Jurkat, Clone E6-1 (cell line): ENCODE measurements at regions not wholly inside any gene's neighbourhood (a gene's known extent, or its start where the extent isn't known, plus 50 kb on each side); places are given as distances from the start of the nearest gene placed in this dataset.
"Not testable (repeated sequence)": the region's sequence is repeated elsewhere in the genome, so short reads cannot be mapped to it uniquely, and the experiment has no call there.

Source experiments
- DNase-seq: peaks from one replicate; pipeline ENCODE4 v3.0.0-alpha.2; 2011; ENCODE audit warnings: low read depth, low spot score
- H3K4me3 ChIP-seq: 2 replicates; pipeline ENCODE4 v1.5.1; 2011; ENCODE audit warnings: mild to moderate bottlenecking, low read length, control low read depth, moderate library complexity

- DNase-seq, result no peak
- H3K4me3 ChIP-seq, result no peak overlapping the region
Measured at GRCh38 chr5:12102151-12102550, 197.9 kb upstream of the CTNND2 start.

- no peak for DNase-seq
- H3K4me3 ChIP-seq, result no peak overlapping the region
Measured at GRCh38 chr5:12100542-12100941, 196.3 kb upstream of the CTNND2 start.

DNA sequence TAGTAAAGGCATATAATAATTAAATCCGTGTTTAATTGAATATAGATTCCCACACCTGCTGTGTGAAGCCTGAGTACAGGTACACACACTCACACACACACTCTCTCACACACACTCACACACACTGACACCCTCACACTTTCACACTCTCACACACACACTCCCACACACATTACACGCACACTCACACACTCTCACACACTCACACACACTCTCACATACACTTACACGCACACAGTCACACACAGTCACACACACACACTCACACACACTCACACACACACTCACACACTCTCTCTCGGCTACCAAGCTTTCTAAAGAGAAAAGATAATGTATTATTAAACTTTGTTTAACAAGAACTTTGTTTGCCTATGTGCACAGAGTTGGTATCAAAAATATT is 195.1 kb upstream of the CTNND2 start:
- no peak for DNase-seq
- H3K4me3 ChIP-seq, result no peak overlapping the region

GRCh38 chr5:12095808-12096281 is 191.6 kb upstream of the CTNND2 start:
- H3K4me3 ChIP-seq, result no peak overlapping the region
- DNase-seq, result no peak

DNA sequence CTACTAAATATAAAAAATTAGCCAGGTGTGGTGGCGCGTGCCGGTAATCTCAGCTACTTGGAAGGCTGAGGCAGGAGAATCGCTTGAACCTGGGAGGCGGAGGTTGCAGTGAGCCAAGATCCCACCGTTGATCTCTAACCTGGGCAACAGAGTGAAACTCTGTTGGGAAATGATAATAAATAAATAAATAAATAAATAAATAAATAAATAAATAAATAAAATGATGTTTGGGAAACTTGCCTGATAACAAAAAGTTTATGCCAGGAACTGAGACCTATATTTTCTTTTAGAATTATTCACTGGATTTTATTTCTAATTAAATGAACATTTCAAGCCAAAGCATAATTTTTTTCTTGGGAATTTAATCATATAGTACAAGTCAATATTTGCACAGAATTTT is 189.3 kb upstream of the CTNND2 start:
- no peak overlapping the region for H3K4me3 ChIP-seq
- no peak for DNase-seq

- DNase-seq, result no peak
- no peak overlapping the region for H3K4me3 ChIP-seq
Measured at GRCh38 chr5:12080761-12081160, 176.5 kb upstream of the CTNND2 start.

DNA sequence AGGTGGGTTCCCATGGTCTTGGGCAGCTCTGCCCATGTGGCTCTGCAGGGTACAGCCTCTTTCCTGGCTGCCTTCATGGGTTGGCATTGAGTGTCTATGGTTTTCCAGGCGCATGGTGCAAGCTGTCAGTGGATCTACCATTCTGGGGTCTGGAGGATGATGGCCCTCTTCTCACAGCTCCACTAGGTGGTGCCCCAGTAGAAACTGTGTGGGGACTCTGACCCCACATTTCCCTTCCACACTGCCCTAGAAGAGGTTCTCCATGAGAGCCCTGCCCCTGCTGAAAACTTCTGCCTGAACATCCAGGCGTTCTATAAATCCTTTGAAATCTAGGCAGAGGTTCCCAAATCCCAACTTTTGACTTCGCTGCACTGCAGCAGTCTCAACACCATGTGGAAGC is 174.0 kb upstream of the CTNND2 start:
- not testable (repeated sequence) for H3K4me3 ChIP-seq, DNase-seq

DNA sequence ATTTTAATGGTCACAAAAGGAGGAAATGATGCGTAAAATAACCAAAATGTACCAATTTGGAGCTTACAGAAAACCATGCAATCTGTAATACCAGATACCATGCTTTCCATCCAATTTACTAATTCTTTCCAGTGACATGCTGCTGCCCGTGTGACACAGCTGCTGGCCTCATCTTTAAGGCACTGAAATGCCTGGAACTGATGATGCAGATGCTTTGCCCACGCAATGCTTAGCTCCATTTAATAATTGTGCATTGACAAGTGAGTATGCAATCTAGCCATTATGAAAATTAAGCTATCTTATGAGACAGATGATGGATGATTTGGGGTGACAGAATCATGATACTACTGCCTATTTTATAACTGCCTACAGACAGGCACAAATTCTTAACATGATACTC is 169.2 kb upstream of the CTNND2 start:
- DNase-seq, result no peak

DNA sequence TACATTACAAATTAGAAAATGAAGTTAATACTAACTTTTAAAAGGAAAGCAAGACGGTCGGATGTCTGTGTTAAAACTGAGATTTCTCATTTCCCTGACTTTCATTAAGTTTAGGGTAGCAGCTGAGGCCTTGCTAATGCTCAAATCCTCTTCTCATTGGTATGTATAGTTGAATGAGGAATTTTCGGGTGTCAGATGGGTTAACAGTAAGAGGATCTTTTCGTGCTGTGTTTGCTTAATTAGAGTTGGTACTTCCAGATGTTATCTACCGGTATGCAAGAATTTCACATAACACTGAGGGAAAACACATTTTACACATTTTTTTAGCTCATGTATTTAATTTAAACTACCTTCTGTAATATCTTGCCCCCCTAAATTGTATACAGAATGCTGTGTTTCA is 168.2 kb upstream of the CTNND2 start:
- DNase-seq, result no peak
- no peak overlapping the region for H3K4me3 ChIP-seq

More for the DNA sequence above, 169.2 kb upstream of the CTNND2 start:
- H3K4me3 ChIP-seq, result no peak overlapping the region

DNA sequence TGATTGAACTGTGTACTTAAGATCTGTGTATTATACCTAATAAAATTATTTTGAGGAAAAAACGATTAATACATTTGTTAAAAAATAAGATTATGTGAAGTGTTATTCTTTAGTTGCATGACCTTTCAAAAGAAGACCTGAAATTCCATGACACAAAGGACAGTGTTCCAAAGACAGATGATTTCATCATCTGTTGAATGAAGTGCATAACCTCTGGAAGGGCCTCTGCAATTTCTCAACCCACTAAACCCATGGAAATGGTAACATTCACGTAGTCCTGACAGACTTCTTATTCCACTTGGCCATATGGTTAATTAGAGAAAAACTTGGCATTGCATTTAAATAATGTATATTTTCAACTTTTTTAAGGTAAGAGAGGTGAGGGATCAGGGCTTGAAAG is 167.2 kb upstream of the CTNND2 start:
- no peak for DNase-seq
- H3K4me3 ChIP-seq, result no peak overlapping the region

DNA sequence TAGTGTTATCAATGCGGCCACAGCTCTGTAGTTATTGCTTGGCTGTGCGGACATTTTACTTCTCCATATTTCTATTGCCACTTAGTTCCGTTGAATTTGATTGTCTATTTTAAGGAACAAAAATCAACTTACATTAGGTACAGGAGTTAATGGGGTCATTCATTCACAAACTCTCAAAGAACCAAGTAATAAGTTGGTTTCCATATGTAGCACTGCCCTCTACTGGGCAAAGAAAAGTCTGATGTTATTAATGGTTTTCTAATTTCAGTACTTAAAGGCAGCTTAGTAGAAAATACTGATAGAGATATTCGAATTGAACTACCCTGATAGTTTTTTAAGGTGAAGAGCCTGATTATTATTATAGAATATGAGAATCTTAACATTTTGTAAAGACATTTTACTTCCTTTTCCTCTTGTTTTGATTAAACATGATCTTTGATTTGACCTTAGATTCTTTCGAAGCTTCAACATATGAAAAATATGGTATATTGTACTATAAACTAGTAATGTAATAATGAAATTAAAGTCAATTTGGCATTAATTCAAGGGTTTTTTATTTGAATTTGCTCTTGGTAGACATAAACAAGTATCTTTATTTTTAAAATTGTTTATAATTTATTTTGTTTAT is 119.5 kb upstream of the CTNND2 start:
- peak; percentile 32 for DNase-seq
- H3K4me3 ChIP-seq, result no peak overlapping the region

DNA sequence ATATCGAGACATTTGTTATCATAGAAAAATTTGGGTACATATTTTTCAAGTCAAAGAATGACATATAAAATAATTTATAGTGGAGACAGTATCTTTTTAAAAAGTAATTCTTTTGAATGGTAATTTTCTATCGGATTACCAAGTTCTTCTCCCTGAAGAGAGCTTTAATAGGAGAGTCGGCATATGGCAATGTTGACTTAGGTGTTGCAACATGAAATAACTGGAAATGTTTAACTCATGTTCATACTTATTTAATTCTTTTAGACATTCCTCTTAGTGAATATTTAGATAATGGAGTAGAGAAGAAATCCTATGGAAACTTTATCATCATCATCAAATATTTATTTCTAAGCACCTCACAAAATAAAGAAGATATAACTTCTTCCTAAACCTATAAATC is 118.2 kb upstream of the CTNND2 start:
- H3K4me3 ChIP-seq, result no peak overlapping the region
- DNase-seq, result no peak

- DNase-seq, result no peak
- no peak overlapping the region for H3K4me3 ChIP-seq
Measured at GRCh38 chr5:12019306-12019705, 115.1 kb upstream of the CTNND2 start.

DNA sequence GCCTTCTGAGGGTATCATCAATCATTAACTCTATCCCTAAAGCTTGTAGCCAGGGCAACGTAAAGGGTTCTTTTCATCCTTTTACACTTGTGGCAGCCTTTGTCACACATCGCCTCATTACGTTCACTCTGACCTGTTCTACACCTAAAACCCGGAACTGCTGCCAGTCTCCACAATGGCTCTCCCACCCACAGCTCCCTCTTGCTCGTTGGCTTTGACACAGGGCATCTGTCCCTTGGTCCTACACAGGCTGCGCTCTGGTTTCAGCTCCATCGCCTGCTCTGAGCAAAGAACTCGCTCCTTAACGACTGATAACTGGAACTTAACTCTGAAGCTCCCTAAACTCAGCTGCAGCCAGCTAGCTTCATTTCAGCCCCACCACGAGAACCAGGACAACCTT is 112.8 kb upstream of the CTNND2 start:
- no peak for DNase-seq
- no peak overlapping the region for H3K4me3 ChIP-seq

DNA sequence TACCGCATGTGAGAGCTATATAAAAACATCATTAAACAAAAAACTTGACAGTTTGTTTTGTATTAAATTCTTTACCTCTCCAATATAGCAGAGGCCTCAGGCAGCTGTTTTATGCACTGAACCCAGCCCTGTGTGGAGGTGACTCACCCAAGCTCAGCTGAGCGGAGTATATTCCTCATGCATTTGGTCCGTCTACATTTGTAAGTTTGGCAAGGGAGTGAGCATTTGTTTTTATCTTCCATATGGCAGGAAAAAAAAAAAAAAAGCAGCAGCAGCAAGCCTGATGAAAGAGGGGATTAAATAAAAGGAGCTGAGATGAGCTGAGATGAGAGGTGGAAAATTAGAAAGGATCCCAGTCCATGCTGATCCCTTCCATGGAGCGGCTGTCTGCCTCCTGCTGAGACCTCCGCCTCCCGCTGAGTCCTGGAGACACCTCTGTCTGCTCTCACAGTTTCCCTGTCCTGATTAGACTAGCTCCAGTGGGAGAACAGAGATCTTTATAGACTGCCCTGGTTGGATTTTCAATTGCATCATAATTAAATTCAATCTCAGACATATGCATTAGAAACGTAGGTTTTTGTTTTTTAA is 112.0 kb upstream of the CTNND2 start:
- DNase-seq, result no peak
- H3K4me3 ChIP-seq, result no peak overlapping the region

DNA sequence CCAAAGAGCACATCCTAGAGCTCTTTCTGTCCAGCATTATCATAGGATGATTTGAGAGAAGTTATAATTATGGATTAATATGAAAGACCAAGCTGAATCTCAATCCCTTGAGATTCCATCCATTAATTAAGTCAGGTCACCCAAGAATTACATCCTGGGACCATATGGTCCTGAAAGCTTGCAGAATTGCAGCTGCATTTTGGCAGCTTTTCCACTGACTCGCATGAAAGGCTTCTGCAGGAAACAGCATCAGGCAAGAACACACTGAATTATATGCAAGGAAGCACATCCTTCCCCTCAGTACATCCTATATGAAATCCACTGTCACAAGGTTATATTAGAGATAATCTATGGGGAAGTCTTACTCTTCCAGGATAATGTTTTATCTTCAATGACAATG is 109.1 kb upstream of the CTNND2 start:
- H3K4me3 ChIP-seq, result no peak overlapping the region
- DNase-seq, result no peak

DNA sequence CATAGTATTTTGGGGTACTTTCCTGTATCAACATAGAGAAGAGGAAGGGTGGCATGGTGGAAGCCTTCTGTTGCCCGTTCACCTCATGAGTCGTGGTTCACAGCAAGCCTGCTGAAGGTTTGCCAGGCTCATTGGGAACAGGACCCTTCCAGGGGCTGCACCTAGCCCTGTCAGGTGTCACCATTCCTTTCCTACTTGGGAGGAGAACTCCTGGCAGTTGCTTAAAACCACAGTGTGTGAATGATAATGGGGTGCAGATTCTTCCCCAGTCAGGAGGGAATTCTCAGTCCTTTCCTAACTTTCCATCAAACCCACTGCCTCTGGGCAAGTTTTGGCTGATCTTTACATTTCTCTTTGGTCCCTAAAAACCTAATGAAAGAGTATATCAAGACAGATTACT is 99.4 kb upstream of the CTNND2 start:
- H3K4me3 ChIP-seq, result no peak overlapping the region
- no peak for DNase-seq

DNA sequence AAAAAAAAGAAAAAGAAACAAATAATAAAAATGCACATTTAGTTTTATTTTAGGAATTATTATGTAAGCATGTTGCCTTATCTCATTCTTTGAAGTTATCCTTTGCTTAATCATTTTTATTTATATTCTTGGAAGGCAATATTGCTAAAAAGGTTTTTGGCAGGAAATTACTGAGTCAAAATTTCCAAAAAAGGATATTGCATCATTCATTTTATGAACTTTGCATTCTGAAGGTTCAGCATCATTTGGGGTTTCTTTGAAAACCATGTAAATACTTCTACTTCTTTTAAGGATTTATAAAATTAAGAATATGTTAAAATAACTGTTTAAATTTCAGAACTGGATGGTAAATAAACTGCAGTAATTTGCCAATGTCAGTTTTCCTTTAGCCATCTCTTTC is 94.2 kb upstream of the CTNND2 start:
- no peak for DNase-seq
- H3K4me3 ChIP-seq, result no peak overlapping the region

DNA sequence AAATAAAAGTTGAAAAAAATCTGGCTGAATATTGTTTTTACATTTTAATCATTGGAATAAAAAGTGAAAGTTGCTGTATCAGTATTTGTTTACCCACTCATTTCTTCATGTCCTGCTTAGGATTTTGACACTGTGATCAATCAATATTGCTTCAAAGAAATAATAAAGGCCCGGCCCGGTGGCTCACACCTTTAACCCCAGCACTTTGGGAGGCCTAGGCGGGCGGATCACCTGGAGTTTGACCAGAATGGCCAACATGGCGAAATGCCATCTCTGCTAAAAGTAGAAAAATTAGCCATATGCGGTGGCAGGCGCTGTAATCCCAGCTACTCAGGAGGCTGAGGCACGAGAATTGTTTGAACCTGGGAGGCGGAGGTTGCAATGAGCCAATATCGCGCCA is 93.7 kb upstream of the CTNND2 start:
- H3K4me3 ChIP-seq, result no peak overlapping the region
- no peak for DNase-seq

GRCh38 chr5:11992518-11992917 is 88.3 kb upstream of the CTNND2 start:
- DNase-seq, result no peak
- no peak overlapping the region for H3K4me3 ChIP-seq

DNA sequence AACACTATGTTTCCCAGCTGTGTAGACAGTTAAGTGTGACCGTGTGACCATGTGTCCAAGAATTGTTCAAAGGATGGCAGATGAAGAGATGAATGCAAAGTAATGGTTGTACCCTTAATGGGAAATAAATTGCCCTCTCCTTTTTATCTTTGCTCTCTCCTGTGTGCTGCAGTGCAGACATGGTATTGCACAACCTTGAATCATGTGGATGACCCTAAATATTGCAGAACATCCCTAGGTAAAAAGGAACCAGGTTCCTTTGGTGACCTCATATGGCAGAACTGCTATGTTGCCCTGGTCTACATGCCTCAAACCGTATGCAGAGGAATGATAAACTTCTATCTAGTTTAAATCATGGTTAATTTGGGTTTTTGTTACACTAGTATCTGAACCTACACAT is 81.7 kb upstream of the CTNND2 start:
- DNase-seq, result no peak
- no peak overlapping the region for H3K4me3 ChIP-seq
